Lower leg skin (tissue), 3 donors: ENCODE measurements at regions not wholly inside any gene's neighbourhood (a gene's known extent, or its start where the extent isn't known, plus 50 kb on each side); places are given as distances from the start of the nearest gene placed in this dataset.

Source experiments
- CTCF ChIP-seq, 3 donors: fragments of 450-650 bp; IDR thresholded peaks; one replicate each; pipeline ENCODE4 v1.5.1; 2016; ENCODE audit warnings: antibody characterized with exemption in 3 of 3, mild to moderate bottlenecking in 3 of 3, moderate library complexity in 2 of 3
- POLR2A ChIP-seq, 2 donors: fragments of 450-650 bp; IDR thresholded peaks; one replicate each; pipeline ENCODE4 v1.6.1; 2016 to 2017; ENCODE audit warnings: antibody characterized with exemption in 2 of 2, mild to moderate bottlenecking in 1 of 2, moderate library complexity in 1 of 2

- TF ChIP-seq CTCF (IDR thresholded peaks at IDR 0.05): no peak
- no peak for TF ChIP-seq POLR2A (IDR thresholded peaks at IDR 0.05)
These were observed 549.2 kb upstream of the NOX3 start for GRCh38 chr6:156004796-156005195.
